Endothelial cell of umbilical vein (primary cell): ENCODE measurements at regions not wholly inside any gene's neighbourhood (a gene's known extent, or its start where the extent isn't known, plus 50 kb on each side); places are given as distances from the start of the nearest gene placed in this dataset.

Experiments used
- EZH2 ChIP-seq: IDR thresholded peaks from 2 replicates; pipeline ENCODE4 v1.6.1; 2012; ENCODE audit warnings: borderline replicate concordance, low read depth, mild to moderate bottlenecking, moderate library complexity, low read length, inconsistent platforms; ENCODE audit not compliant: severe bottlenecking
- GATA2 ChIP-seq: IDR thresholded peaks from 2 replicates; pipeline ENCODE4 v1.7.0; 2011; ENCODE audit warnings: low read depth, mild to moderate bottlenecking, moderate library complexity, mixed read lengths, low read length; ENCODE audit not compliant: insufficient read length, insufficient read depth
- JUN ChIP-seq: IDR thresholded peaks from 2 replicates; pipeline ENCODE4 v1.6.1; 2011; ENCODE audit warnings: borderline replicate concordance, low read depth; ENCODE audit not compliant: insufficient read length, insufficient read depth
- POLR2A ChIP-seq: IDR thresholded peaks from 2 replicates; pipeline ENCODE4 v1.6.1; 2012; ENCODE audit warnings: low read depth, mild to moderate bottlenecking, control low read depth, low read length
- POLR2AphosphoS5 ChIP-seq: IDR thresholded peaks from 2 replicates; pipeline ENCODE4 v1.6.1; 2012; ENCODE audit warnings: low read depth, mild to moderate bottlenecking, control low read depth, low read length, moderate library complexity; ENCODE audit not compliant: insufficient read depth
- TF ChIP-seq, protein P1 (sequence below), 2 donors: IDR thresholded peaks; 1 replicate in 1 of 2; 2 replicates in 1 of 2; pipeline ENCODE4 v1.5.1; 2011; ENCODE audit warnings: low read length in 2 of 2, mild to moderate bottlenecking in 2 of 2, moderate library complexity in 2 of 2, control low read depth in 1 of 2, inconsistent platforms in 1 of 2, low read depth in 1 of 2; ENCODE audit not compliant: insufficient read depth in 1 of 2; ENCODE audit errors: extremely low read depth in 1 of 2
- TF ChIP-seq, protein P2 (sequence below): IDR thresholded peaks from 2 replicates; pipeline ENCODE4 v1.6.1; 2011; ENCODE audit not compliant: insufficient read depth, insufficient read length

DNA sequence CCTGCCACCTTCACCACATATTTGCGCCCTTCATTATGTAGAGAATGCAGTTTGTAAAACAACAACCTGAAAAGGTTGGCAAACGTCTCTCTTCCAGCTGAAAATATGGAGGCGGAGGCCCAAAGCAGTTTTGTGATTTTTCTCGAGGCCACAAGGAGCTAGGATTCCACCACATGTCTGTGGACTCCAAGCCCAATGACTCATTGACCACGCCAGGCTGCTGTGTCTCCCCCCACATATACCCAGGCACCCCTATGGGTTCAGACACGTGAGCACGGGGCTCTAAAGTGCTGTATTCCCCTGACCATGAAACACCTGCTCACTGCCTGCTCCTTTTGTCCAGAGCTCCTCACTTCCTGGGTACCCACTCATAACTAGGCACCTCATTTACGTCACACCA, 121.4 kb upstream of the CDH5 start:
- TF ChIP-seq POLR2AphosphoS5 (no peak), EZH2 (no peak), JUN (no peak), POLR2A (no peak), GATA2 (no peak)
- TF ChIP-seq, protein P1, sequence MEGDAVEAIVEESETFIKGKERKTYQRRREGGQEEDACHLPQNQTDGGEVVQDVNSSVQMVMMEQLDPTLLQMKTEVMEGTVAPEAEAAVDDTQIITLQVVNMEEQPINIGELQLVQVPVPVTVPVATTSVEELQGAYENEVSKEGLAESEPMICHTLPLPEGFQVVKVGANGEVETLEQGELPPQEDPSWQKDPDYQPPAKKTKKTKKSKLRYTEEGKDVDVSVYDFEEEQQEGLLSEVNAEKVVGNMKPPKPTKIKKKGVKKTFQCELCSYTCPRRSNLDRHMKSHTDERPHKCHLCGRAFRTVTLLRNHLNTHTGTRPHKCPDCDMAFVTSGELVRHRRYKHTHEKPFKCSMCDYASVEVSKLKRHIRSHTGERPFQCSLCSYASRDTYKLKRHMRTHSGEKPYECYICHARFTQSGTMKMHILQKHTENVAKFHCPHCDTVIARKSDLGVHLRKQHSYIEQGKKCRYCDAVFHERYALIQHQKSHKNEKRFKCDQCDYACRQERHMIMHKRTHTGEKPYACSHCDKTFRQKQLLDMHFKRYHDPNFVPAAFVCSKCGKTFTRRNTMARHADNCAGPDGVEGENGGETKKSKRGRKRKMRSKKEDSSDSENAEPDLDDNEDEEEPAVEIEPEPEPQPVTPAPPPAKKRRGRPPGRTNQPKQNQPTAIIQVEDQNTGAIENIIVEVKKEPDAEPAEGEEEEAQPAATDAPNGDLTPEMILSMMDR (IDR thresholded peaks at IDR 0.05; ENCODE audit: extremely low read depth in 1 of 2, insufficient read depth in 1 of 2, low read depth in 1 of 2, low read length in 2 of 2): no peak
- TF ChIP-seq, protein P2, sequence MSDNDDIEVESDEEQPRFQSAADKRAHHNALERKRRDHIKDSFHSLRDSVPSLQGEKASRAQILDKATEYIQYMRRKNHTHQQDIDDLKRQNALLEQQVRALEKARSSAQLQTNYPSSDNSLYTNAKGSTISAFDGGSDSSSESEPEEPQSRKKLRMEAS: no peak
